ENCODE measurements at regions not wholly inside any gene's neighbourhood (a gene's known extent, or its start where the extent isn't known, plus 50 kb on each side); places are given as distances from the start of the nearest gene placed in this dataset.

DNA sequence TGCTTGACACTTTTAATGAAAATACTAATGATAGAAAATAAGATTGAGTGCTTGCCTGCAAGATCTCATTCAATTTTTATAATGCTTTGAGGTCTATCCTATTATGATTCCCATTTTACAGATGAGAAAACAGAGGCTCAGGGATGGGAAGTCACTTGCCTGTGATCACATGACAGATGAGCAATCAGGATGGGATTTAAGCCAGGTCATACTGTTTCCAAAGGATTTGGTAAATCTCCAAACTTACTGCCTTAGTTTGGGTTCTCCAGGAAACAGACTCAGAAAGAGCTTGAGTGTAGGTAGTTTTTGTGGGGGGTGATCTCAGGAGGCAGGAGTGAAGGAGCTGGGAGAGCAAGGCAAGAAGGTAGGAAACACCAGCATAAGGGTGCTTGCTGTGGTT, 456.3 kb downstream of the MAFB start:
- DNase-seq (ENCODE audit: extremely low spot score in 2 of 2), result no peak
- TF ChIP-seq POLR2A (IDR thresholded peaks at IDR 0.05), result no peak
- TF ChIP-seq, protein P1, sequence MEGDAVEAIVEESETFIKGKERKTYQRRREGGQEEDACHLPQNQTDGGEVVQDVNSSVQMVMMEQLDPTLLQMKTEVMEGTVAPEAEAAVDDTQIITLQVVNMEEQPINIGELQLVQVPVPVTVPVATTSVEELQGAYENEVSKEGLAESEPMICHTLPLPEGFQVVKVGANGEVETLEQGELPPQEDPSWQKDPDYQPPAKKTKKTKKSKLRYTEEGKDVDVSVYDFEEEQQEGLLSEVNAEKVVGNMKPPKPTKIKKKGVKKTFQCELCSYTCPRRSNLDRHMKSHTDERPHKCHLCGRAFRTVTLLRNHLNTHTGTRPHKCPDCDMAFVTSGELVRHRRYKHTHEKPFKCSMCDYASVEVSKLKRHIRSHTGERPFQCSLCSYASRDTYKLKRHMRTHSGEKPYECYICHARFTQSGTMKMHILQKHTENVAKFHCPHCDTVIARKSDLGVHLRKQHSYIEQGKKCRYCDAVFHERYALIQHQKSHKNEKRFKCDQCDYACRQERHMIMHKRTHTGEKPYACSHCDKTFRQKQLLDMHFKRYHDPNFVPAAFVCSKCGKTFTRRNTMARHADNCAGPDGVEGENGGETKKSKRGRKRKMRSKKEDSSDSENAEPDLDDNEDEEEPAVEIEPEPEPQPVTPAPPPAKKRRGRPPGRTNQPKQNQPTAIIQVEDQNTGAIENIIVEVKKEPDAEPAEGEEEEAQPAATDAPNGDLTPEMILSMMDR (IDR thresholded peaks at IDR 0.05), result no peak
- no peak for TF ChIP-seq POLR2AphosphoS5 (IDR thresholded peaks at IDR 0.05; ENCODE audit: insufficient read depth in 1 of 2, low read depth in 1 of 2)
- intact Hi-C loops (cut with DNase I), result no loop called here
- Histone ChIP-seq H3K9me3 (no peaks in the 10 kb centered on the region), H3K36me3 (no peaks in the 10 kb centered on the region), H3K27me3 (no peaks in the 10 kb centered on the region), H3K27ac (no peak overlapping the region), H3K4me3 (no peak overlapping the region), H3K4me1 (no peaks in the 10 kb centered on the region)

- Histone ChIP-seq H3K9me3 (no peaks in the 10 kb centered on the region), H3K4me1 (no peaks in the 10 kb centered on the region), H3K27me3 (no peaks in the 10 kb centered on the region), H3K36me3 (no peaks in the 10 kb centered on the region), H3K27ac (no peak overlapping the region), H3K4me3 (no peak overlapping the region)
- TF ChIP-seq POLR2AphosphoS5 (IDR thresholded peaks at IDR 0.05; ENCODE audit: insufficient read depth in 1 of 2, low read depth in 1 of 2) (no peak), POLR2A (IDR thresholded peaks at IDR 0.05) (no peak)
- TF ChIP-seq, protein P1 (IDR thresholded peaks at IDR 0.05), result no peak
- intact Hi-C loops (cut with DNase I), result no loop called here
- DNase-seq (ENCODE audit: extremely low spot score in 2 of 2), result no peak
These were observed 456.8 kb downstream of the MAFB start for GRCh38 chr20:40232273-40232672.

- H3K9me3 ChIP-seq, result no peaks in the 10 kb centered on the region
- intact Hi-C loops (cut with DNase I), result no loop called here
- TF ChIP-seq POLR2AphosphoS5 (IDR thresholded peaks at IDR 0.05; ENCODE audit: insufficient read depth in 1 of 2, low read depth in 1 of 2) (no peak), POLR2A (IDR thresholded peaks at IDR 0.05) (no peak)
- TF ChIP-seq, protein P1 (IDR thresholded peaks at IDR 0.05), result no peak
- H3K4me1 ChIP-seq, result no peaks in the 10 kb centered on the region
- no peaks in the 10 kb centered on the region for H3K36me3 ChIP-seq
- DNase-seq (ENCODE audit: extremely low spot score in 2 of 2), result no peak
- H3K27me3 ChIP-seq, result no peaks in the 10 kb centered on the region
- no peak overlapping the region for H3K4me3 ChIP-seq
- no peak overlapping the region for H3K27ac ChIP-seq
These were observed 458.6 kb downstream of the MAFB start for GRCh38 chr20:40230486-40230885.

GRCh38 chr20:40225596-40225995, 463.4 kb downstream of the MAFB start:
- intact Hi-C loops (cut with DNase I), result no loop called here
- no peak for DNase-seq (ENCODE audit: extremely low spot score in 2 of 2)
- no peaks in the 10 kb centered on the region for H3K36me3 ChIP-seq
- H3K4me1 ChIP-seq, result no peaks in the 10 kb centered on the region
- no peak for TF ChIP-seq POLR2A (IDR thresholded peaks at IDR 0.05)
- TF ChIP-seq, protein P1 (IDR thresholded peaks at IDR 0.05), result no peak
- H3K9me3 ChIP-seq, result no peaks in the 10 kb centered on the region
- no peak overlapping the region for H3K27ac ChIP-seq
- H3K4me3 ChIP-seq, result no peak overlapping the region
- H3K27me3 ChIP-seq, result no peaks in the 10 kb centered on the region

- H3K4me3 ChIP-seq, result no peak overlapping the region
- H3K27ac ChIP-seq, result no peak overlapping the region
- intact Hi-C loops (cut with DNase I), result no loop called here
- H3K4me1 ChIP-seq, result no peaks in the 10 kb centered on the region
- no peaks in the 10 kb centered on the region for H3K36me3 ChIP-seq
- no peaks in the 10 kb centered on the region for H3K27me3 ChIP-seq
- TF ChIP-seq, protein P1 (IDR thresholded peaks at IDR 0.05), result no peak
- TF ChIP-seq POLR2A (IDR thresholded peaks at IDR 0.05) (no peak), POLR2AphosphoS5 (IDR thresholded peaks at IDR 0.05; ENCODE audit: insufficient read depth in 1 of 2, low read depth in 1 of 2) (no peak)
- no peak for DNase-seq (ENCODE audit: extremely low spot score in 2 of 2)
- no peaks in the 10 kb centered on the region for H3K9me3 ChIP-seq
These were observed 465.2 kb downstream of the MAFB start for GRCh38 chr20:40223810-40224209.
